GM19023 (cell line): ENCODE measurements at regions not wholly inside any gene's neighbourhood (a gene's known extent, or its start where the extent isn't known, plus 50 kb on each side); places are given as distances from the start of the nearest gene placed in this dataset.

Experiments used
- ATAC-seq: cut with Tn5 transposase; IDR thresholded peaks from one replicate; pipeline ENCODE4 v1.9.1; 2021; ENCODE audit warnings: mild to moderate bottlenecking, moderate library complexity; ENCODE audit not compliant: unreplicated experiment

- ATAC-seq, result no peak
Measured at GRCh38 chr1:90502696-90503095, 214.4 kb downstream of the BARHL2 start.

- no peak for ATAC-seq
Measured at GRCh38 chr1:90502194-90502593, 214.9 kb downstream of the BARHL2 start.

- no peak for ATAC-seq
Measured at GRCh38 chr1:90501281-90501680, 215.8 kb downstream of the BARHL2 start.

GRCh38 chr1:90494748-90495282, 222.3 kb downstream of the BARHL2 start:
- ATAC-seq, result no peak

GRCh38 chr1:90488451-90488850, 228.7 kb downstream of the BARHL2 start:
- ATAC-seq, result no peak

- no peak for ATAC-seq
Measured at GRCh38 chr1:90486996-90487395, 230.1 kb downstream of the BARHL2 start.

GRCh38 chr1:90486134-90486824, 230.8 kb downstream of the BARHL2 start:
- ATAC-seq, result no peak

GRCh38 chr1:90480271-90480835, 236.7 kb downstream of the BARHL2 start:
- ATAC-seq, result no peak

- no peak for ATAC-seq
Measured at GRCh38 chr1:90476994-90477393, 240.1 kb downstream of the BARHL2 start.

- ATAC-seq, result no peak
Measured at GRCh38 chr1:90476411-90476810, 240.7 kb downstream of the BARHL2 start.

- no peak for ATAC-seq
Measured at GRCh38 chr1:90475631-90476030, 241.5 kb downstream of the BARHL2 start.

GRCh38 chr1:90474731-90475130, 242.4 kb downstream of the BARHL2 start:
- ATAC-seq, result no peak

GRCh38 chr1:90474158-90474557, 242.9 kb downstream of the BARHL2 start:
- no peak for ATAC-seq

- no peak for ATAC-seq
Measured at GRCh38 chr1:90472775-90473174, 244.3 kb downstream of the BARHL2 start.

GRCh38 chr1:90459570-90459969, 257.5 kb downstream of the BARHL2 start:
- no peak for ATAC-seq

GRCh38 chr1:90457985-90458384, 259.1 kb downstream of the BARHL2 start:
- no peak for ATAC-seq

GRCh38 chr1:90452491-90452890, 264.6 kb downstream of the BARHL2 start:
- ATAC-seq, result no peak

- ATAC-seq, result no peak
Measured at GRCh38 chr1:90443354-90443753, 273.7 kb downstream of the BARHL2 start.

GRCh38 chr1:90435351-90435750, 281.8 kb downstream of the BARHL2 start:
- ATAC-seq, result no peak

- ATAC-seq, result no peak
Measured at GRCh38 chr1:90434460-90434859, 282.6 kb downstream of the BARHL2 start.

GRCh38 chr1:90417126-90417525, 300.0 kb downstream of the BARHL2 start:
- ATAC-seq, result no peak

GRCh38 chr1:90414201-90414600, 302.9 kb downstream of the BARHL2 start:
- no peak for ATAC-seq

GRCh38 chr1:90413519-90413918, 303.6 kb downstream of the BARHL2 start:
- ATAC-seq, result no peak
